Activated naive CD8-positive, alpha-beta T cell (primary cell): ENCODE measurements at regions not wholly inside any gene's neighbourhood (a gene's known extent, or its start where the extent isn't known, plus 50 kb on each side); places are given as distances from the start of the nearest gene placed in this dataset.
"Not testable (repeated sequence)": the region's sequence is repeated elsewhere in the genome, so short reads cannot be mapped to it uniquely, and the experiment has no call there.

Source experiments
- H3K27ac Mint-ChIP-seq: one replicate; pipeline ENCODE4 v1.8.0; 2021; ENCODE audit warnings: mixed read lengths
- H3K27me3 Mint-ChIP-seq: one replicate; pipeline ENCODE4 v1.8.0; 2021; ENCODE audit warnings: mixed read lengths
- H3K36me3 Mint-ChIP-seq: one replicate; pipeline ENCODE4 v1.8.0; 2021; ENCODE audit warnings: mixed read lengths
- H3K4me1 Mint-ChIP-seq: one replicate; pipeline ENCODE4 v1.8.0; 2021; ENCODE audit warnings: low read depth, mixed read lengths
- H3K4me3 Mint-ChIP-seq: one replicate; pipeline ENCODE4 v1.8.0; 2021; ENCODE audit warnings: mild to moderate bottlenecking, mixed read lengths
- H3K9me3 Mint-ChIP-seq: one replicate; pipeline ENCODE4 v1.8.0; 2021; ENCODE audit warnings: low read depth, mixed read lengths

DNA sequence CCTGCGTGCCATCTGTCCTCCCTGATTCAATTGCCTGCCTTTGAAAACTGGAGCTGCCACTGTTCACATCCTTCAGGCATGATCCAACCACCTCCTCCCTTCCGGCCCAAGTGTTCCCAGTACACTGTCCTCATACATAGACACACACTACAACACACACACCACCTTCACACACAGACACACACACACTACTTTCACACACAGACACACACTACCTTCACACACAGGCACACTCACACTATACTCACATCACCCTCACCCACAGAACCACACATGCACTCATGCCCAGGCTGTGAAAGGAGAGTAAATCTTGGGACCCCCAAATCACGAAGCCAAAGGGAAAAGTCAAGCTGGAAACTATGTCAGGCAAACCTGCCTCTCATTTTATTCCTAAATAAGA is 109.4 kb upstream of the MYLIP start:
- Mint-ChIP-seq H3K9me3 (no peaks in the 10 kb centered on the region), H3K27me3 (peaks cover 4% of the 10 kb centered on the region), H3K36me3 (no peaks in the 10 kb centered on the region), H3K27ac (no peak overlapping the region), H3K4me3 (no peak overlapping the region), H3K4me1 (no peaks in the 10 kb centered on the region)

GRCh38 chr6:16018626-16019025 is 110.3 kb upstream of the MYLIP start:
- Mint-ChIP-seq H3K9me3 (no peaks in the 10 kb centered on the region), H3K36me3 (no peaks in the 10 kb centered on the region), H3K4me1 (no peaks in the 10 kb centered on the region), H3K27me3 (peaks cover 4% of the 10 kb centered on the region), H3K27ac (no peak overlapping the region), H3K4me3 (no peak overlapping the region)

DNA sequence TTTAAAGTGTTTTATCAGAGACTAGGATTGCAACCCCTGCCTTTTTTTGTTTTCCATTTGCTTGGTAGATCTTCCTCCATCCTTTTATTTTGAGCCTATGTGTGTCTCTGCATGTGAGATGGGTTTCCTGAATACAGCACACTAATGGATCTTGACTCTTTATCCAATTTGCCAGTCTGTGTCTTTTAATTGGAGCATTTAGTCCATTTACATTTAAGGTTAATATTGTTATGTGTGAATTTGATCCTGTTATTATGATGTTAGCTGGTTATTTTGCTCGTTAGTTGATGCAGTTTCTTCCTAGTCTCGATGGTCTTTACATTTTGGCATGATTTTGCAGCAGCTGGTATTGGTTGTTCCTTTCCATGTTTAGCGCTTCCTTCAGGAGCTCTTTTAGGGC is 114.6 kb upstream of the MYLIP start:
- not testable (repeated sequence) for H3K9me3 Mint-ChIP-seq, H3K36me3 Mint-ChIP-seq, H3K27ac Mint-ChIP-seq, H3K27me3 Mint-ChIP-seq, H3K4me3 Mint-ChIP-seq, H3K4me1 Mint-ChIP-seq

GRCh38 chr6:16007146-16007545 is 121.7 kb upstream of the MYLIP start:
- peaks cover 4% of the 10 kb centered on the region for H3K9me3 Mint-ChIP-seq
- H3K27ac Mint-ChIP-seq = no peak overlapping the region
- no peak overlapping the region for H3K4me3 Mint-ChIP-seq
- no peaks in the 10 kb centered on the region for H3K4me1 Mint-ChIP-seq
- H3K36me3 Mint-ChIP-seq = no peaks in the 10 kb centered on the region
- H3K27me3 Mint-ChIP-seq = peaks cover 4% of the 10 kb centered on the region

DNA sequence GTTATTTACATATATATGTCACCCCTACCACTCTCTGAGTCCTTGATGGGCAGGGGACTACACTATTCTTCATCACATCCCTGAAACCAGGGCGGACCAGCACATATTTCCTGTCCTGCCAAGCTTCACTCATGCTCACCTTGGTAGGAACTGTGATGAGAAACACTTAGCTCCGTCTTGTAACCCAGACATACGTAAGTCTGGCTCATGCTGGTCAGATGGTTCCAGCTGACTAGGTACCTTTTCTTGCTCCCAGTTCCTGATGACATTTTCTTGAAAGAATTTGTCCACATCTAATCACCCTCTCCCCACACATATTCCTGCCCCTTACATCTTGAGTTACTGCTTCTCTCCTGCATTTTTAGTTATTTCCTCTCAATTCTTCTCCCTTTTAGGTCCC is 122.2 kb upstream of the MYLIP start:
- Mint-ChIP-seq H3K4me1 (no peaks in the 10 kb centered on the region), H3K27ac (no peak overlapping the region), H3K36me3 (no peaks in the 10 kb centered on the region), H3K9me3 (peaks cover 4% of the 10 kb centered on the region), H3K27me3 (peaks cover 4% of the 10 kb centered on the region), H3K4me3 (no peak overlapping the region)

GRCh38 chr6:16004934-16005679 is 123.8 kb upstream of the MYLIP start:
- Mint-ChIP-seq H3K36me3 (no peaks in the 10 kb centered on the region), H3K4me3 (no peak overlapping the region), H3K27ac (no peak overlapping the region), H3K27me3 (peaks cover 4% of the 10 kb centered on the region), H3K9me3 (peaks cover 4% of the 10 kb centered on the region), H3K4me1 (no peaks in the 10 kb centered on the region)

- H3K4me1 Mint-ChIP-seq = no peaks in the 10 kb centered on the region
- no peak overlapping the region for H3K27ac Mint-ChIP-seq
- peaks cover under 1% of the 10 kb centered on the region for H3K9me3 Mint-ChIP-seq
- no peak overlapping the region for H3K4me3 Mint-ChIP-seq
- no peaks in the 10 kb centered on the region for H3K36me3 Mint-ChIP-seq
- H3K27me3 Mint-ChIP-seq = peaks cover 4% of the 10 kb centered on the region
These were observed 125.7 kb upstream of the MYLIP start for GRCh38 chr6:16003197-16003491.

DNA sequence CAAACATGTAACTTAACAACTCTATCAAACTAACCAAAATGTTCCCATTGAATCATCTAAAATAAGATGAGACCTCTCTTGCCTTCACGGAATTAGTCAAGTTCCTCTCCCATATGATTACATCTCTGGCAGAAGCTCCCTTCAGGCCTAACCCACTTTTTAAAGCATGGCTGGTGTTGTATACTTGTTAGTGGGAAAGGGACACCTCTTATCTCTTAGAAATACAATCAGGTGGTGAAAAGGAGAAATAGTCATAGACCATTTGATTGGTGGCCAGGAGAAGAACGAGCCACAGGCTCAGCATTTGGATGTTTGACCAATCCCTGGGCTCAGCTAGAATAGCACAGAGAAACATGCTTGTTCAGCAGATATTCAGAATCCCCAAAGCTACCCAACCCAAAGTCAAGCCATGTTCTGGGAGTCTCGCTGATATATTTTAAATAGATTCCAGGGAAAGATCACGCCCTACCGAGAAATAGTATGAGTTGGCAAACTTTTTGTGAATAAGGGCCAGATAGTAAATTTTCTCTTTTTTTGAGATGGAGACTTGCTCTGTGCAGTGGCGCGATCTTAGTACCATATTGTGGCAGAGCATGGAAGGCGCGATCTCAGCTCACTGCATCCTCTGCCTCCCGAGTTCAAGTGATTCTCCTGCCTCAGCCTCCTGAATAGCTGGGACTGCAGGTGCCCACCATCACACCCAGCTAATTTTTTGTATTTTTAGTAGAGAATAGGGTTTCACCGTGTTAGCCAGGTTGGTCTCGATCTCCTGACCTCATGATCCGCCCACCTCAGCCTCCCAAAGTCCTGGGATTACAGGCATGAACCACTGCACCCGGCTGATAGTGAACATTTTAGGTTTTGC is 126.3 kb upstream of the MYLIP start:
- H3K36me3 Mint-ChIP-seq = no peaks in the 10 kb centered on the region
- H3K27ac Mint-ChIP-seq = no peak overlapping the region
- no peaks in the 10 kb centered on the region for H3K9me3 Mint-ChIP-seq
- peaks cover 7% of the 10 kb centered on the region for H3K27me3 Mint-ChIP-seq
- H3K4me1 Mint-ChIP-seq = no peaks in the 10 kb centered on the region
- H3K4me3 Mint-ChIP-seq = no peak overlapping the region

DNA sequence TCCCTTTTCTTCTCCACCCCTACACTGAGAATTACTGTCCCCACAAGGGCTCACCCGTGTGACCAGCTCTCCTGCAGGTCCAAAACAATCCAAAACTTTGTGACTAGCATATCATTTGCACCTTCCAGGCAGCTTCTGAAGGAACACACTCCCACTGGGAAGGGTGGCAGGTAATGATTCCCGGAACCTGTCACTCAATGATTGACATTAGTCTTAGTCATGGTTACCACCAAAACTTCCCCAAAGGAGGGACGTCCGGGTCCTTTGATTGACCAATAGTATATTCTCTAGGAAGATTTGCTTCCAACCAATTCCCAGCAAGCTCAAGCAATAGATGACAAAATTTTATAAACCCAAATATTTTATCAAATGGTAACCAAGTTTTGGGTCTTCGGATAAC is 127.7 kb upstream of the MYLIP start:
- Mint-ChIP-seq H3K27me3 (peaks cover 7% of the 10 kb centered on the region), H3K36me3 (no peaks in the 10 kb centered on the region)

DNA sequence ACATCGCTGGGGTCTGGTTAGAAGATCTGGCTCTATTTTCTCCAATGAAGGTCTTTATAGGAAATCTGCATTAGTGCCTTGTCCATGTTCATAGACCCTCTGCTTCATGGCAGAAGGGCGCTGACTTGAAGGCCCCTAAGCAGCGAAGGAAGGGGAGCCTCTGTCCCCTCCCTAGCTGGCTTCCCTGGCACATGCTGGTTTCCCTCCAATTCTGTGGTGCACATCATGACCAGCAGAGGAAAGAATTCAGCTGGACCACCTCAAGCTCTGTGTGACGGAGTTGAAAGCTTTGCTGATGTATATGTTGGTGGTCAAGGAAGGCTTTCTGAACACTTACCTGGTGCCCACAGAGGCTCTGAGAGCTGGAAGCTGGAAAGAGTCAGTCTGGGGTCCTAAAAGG is 129.7 kb upstream of the MYLIP start:
- Mint-ChIP-seq H3K4me3 (no peak overlapping the region), H3K36me3 (no peaks in the 10 kb centered on the region), H3K27me3 (peaks cover 3% of the 10 kb centered on the region), H3K9me3 (no peaks in the 10 kb centered on the region), H3K27ac (no peak overlapping the region), H3K4me1 (no peaks in the 10 kb centered on the region)

More for the DNA sequence above, 127.7 kb upstream of the MYLIP start:
- Mint-ChIP-seq H3K27ac (no peak overlapping the region), H3K4me1 (no peaks in the 10 kb centered on the region), H3K4me3 (no peak overlapping the region), H3K9me3 (no peaks in the 10 kb centered on the region)

DNA sequence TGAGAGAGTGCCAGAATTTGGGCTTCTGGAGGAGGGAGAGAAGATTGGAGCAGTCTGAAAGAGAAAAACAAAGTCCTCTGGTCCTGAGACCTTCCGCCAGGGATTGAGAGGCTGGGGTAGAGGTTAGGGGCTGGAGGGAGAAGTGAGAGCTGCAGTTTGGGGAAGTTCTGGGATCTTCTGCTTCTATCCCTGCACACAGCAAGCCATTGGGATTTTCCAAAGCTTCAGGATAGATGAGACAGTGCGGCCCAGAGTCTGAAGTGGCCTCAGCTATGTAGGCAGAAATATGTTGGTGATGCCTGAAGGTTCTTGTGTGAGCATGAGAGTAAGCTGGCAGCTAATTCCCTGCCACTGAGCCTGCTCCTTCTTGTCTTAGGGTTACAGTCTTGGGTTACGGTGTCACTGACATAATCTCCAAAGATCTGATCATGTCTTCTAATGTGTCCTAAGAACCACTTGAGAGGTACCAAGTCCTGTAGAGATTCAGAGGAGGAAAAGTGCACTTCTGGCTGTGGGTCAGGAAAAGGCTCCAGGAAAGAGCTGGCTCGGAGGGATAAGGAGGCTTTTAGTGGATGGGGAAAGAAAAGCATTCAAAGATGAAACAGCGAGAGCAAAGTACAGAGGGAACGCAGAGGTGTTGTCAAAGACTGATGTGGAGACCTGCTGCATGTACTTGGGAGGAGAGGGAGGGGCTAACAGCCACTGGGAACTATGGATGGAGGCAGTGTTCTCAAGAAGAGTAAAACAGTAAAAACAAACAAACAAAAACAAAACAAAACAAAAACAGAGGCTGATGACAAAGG is 131.1 kb upstream of the MYLIP start:
- Mint-ChIP-seq H3K9me3 (no peaks in the 10 kb centered on the region), H3K36me3 (no peaks in the 10 kb centered on the region), H3K27me3 (peaks cover 3% of the 10 kb centered on the region), H3K4me1 (no peaks in the 10 kb centered on the region), H3K4me3 (no peak overlapping the region), H3K27ac (no peak overlapping the region)

GRCh38 chr6:15996030-15996429 is 132.9 kb upstream of the MYLIP start:
- H3K27ac Mint-ChIP-seq = no peak overlapping the region
- no peaks in the 10 kb centered on the region for H3K36me3 Mint-ChIP-seq
- no peaks in the 10 kb centered on the region for H3K9me3 Mint-ChIP-seq
- no peak overlapping the region for H3K4me3 Mint-ChIP-seq
- H3K4me1 Mint-ChIP-seq = no peaks in the 10 kb centered on the region
- H3K27me3 Mint-ChIP-seq = peaks cover 3% of the 10 kb centered on the region

DNA sequence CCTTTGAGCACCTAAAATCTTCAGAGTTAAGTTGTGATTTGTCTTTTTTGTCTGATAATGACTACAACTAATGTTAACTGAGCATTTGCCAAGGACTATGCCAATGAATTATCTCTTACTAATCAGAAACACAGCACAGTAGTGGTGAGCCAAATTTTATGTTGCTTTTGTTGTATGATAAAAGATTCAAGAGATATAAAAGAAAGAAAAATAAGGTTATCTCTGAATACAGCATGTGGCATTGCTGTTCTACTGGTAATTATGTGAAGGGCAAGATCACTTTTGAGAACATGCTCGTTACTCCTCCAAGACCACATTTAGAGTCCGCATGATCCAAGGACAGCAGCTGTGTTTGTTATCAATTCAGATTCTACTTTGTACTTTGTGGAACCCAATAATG is 133.4 kb upstream of the MYLIP start:
- H3K36me3 Mint-ChIP-seq = no peaks in the 10 kb centered on the region
- no peaks in the 10 kb centered on the region for H3K4me1 Mint-ChIP-seq
- H3K4me3 Mint-ChIP-seq = no peak overlapping the region
- no peak overlapping the region for H3K27ac Mint-ChIP-seq
- no peaks in the 10 kb centered on the region for H3K9me3 Mint-ChIP-seq
- peaks cover 3% of the 10 kb centered on the region for H3K27me3 Mint-ChIP-seq

GRCh38 chr6:15994814-15995459 is 133.9 kb upstream of the MYLIP start:
- Mint-ChIP-seq H3K27me3 (peaks cover 3% of the 10 kb centered on the region), H3K4me1 (no peaks in the 10 kb centered on the region), H3K27ac (no peak overlapping the region), H3K9me3 (no peaks in the 10 kb centered on the region), H3K4me3 (no peak overlapping the region), H3K36me3 (no peaks in the 10 kb centered on the region)
